B cell (primary cell): ENCODE measurements at regions not wholly inside any gene's neighbourhood (a gene's known extent, or its start where the extent isn't known, plus 50 kb on each side); places are given as distances from the start of the nearest gene placed in this dataset. TPM values are rescaled to one million over a fixed set of nuclear protein-coding genes. Genes with fewer than 3 reads are reported as not detected.

Experiments
- ATAC-seq: fragments of 200-7000 bp; cut with Tn5 transposase; one replicate; pipeline ENCODE4 v1.10.0; 2021; ENCODE audit warnings: low read depth, mild to moderate bottlenecking, moderate number of reproducible peaks, moderate library complexity
- CTCF ChIA-PET: fragments of 350-600 bp; sonication (Branson Sonifier 250); formaldehyde crosslinking; loops from one replicate; lab custom pipeline; 2021; ENCODE audit warnings: antibody characterized with exemption, inconsistent platforms; lab: Charles Lee
- POLR2A ChIA-PET: fragments of 350-600 bp; sonication (Branson Sonifier 250); formaldehyde crosslinking; loops from one replicate; lab custom pipeline; 2021; ENCODE audit warnings: antibody characterized with exemption; lab: Charles Lee
- DNase-seq: peaks from one replicate; pipeline ENCODE4 v3.0.0; 2013
- H2AFZ ChIP-seq: 2 replicates; pipeline ENCODE4 v1.6.1; 2012; ENCODE audit warnings: mild to moderate bottlenecking, low read depth, low read length; ENCODE audit not compliant: insufficient read depth, poor library complexity, severe bottlenecking
- H3K27ac ChIP-seq, 2 donors: 1 replicate in 1 of 2; 2 replicates in 1 of 2; pipeline ENCODE4 v1.5.1; 2012 to 2013; ENCODE audit warnings: low read length in 2 of 2, mild to moderate bottlenecking in 2 of 2, moderate library complexity in 1 of 2
- H3K27me3 ChIP-seq, 4 experiments: fragments of 200-600 bp in 1 of 4; sonication (generic) in 1 of 4; replicated peaks in 1 of 4; 1 replicate in 2 of 4; 2 replicates in 2 of 4; pipeline versions ENCODE4 v1.6.1 to v1.7.0; 2013 to 2016; ENCODE audit warnings: low read length in 3 of 4, mild to moderate bottlenecking in 2 of 4, mixed read lengths in 1 of 4, moderate library complexity in 1 of 4; ENCODE audit not compliant: insufficient read depth in 4 of 4, control insufficient read depth in 3 of 4; ENCODE audit errors: control extremely low read depth in 1 of 4
- H3K36me3 ChIP-seq, 2 experiments: replicated peaks in 1 of 2; 1 replicate in 1 of 2; 2 replicates in 1 of 2; pipeline versions ENCODE4 v1.6.1 to v1.7.1; 2013; ENCODE audit warnings: low read length in 1 of 2; ENCODE audit not compliant: insufficient read depth in 2 of 2, control insufficient read depth in 1 of 2; ENCODE audit errors: control extremely low read depth in 1 of 2, extremely low read depth in 1 of 2
- H3K4me1 ChIP-seq, 2 donors: fragments of 200-600 bp in 1 of 2; sonication (generic) in 1 of 2; 1 replicate in 1 of 2; 2 replicates in 1 of 2; pipeline versions ENCODE4 v1.5.1 to v1.6.1; 2013 to 2017; ENCODE audit warnings: low read length in 2 of 2; ENCODE audit not compliant: control insufficient read depth in 2 of 2, insufficient read depth in 2 of 2
- H3K4me2 ChIP-seq: replicated peaks from 2 replicates; pipeline ENCODE3; 2012; ENCODE audit warnings: mild to moderate bottlenecking, low read depth, low read length; ENCODE audit not compliant: poor library complexity, severe bottlenecking
- H3K4me3 ChIP-seq, 5 experiments: fragments of 200-600 bp in 1 of 5; sonication (generic) in 1 of 5; 1 replicate in 3 of 5; 2 replicates in 2 of 5; pipeline versions ENCODE4 v1.5.1 to v1.7.0; 2011 to 2016; ENCODE audit warnings: low read length in 4 of 5, mild to moderate bottlenecking in 4 of 5, low read depth in 2 of 5, control low read depth in 1 of 5, moderate library complexity in 1 of 5; ENCODE audit not compliant: insufficient read depth in 1 of 5; ENCODE audit errors: control extremely low read depth in 1 of 5, extremely low read depth in 1 of 5
- H3K79me2 ChIP-seq: fragments of 200-600 bp; sonication (generic); one replicate; pipeline ENCODE4 v1.6.0; 2016; ENCODE audit warnings: low read length; ENCODE audit not compliant: control insufficient read depth, insufficient read depth
- H3K9ac ChIP-seq: fragments of 200-600 bp; sonication (generic); 2 replicates; pipeline ENCODE4 v1.6.1; 2017; ENCODE audit warnings: mild to moderate bottlenecking, low read length, moderate library complexity
- H3K9me3 ChIP-seq, 3 donors: one replicate each; pipeline versions ENCODE4 v1.6.1 to v1.7.1; 2013; ENCODE audit warnings: low read length in 2 of 3; ENCODE audit not compliant: control insufficient read depth in 2 of 3, insufficient read depth in 1 of 3; ENCODE audit errors: control extremely low read depth in 1 of 3
- H4K20me1 ChIP-seq: 2 replicates; pipeline ENCODE4 v1.6.0; 2012; ENCODE audit warnings: mild to moderate bottlenecking, low read length; ENCODE audit not compliant: insufficient read depth, control insufficient read depth, poor library complexity, severe bottlenecking
- H3K27ac Mint-ChIP-seq: one replicate; pipeline ENCODE4 v1.8.0; 2021; ENCODE audit warnings: mixed read lengths
- H3K27me3 Mint-ChIP-seq: one replicate; pipeline ENCODE4 v1.8.0; 2021; ENCODE audit warnings: mixed read lengths
- H3K4me1 Mint-ChIP-seq: one replicate; pipeline ENCODE4 v1.8.0; 2021; ENCODE audit warnings: mixed read lengths
- H3K4me3 Mint-ChIP-seq: one replicate; pipeline ENCODE4 v1.8.0; 2021; ENCODE audit warnings: mixed read lengths
- H3K9me3 Mint-ChIP-seq: one replicate; pipeline ENCODE4 v1.8.0; 2022; ENCODE audit warnings: mixed read lengths; ENCODE audit not compliant: insufficient read depth
- CTCF ChIP-seq: fragments of 200-600 bp; IDR thresholded peaks from one replicate; pipeline ENCODE4 v1.8.0; 2022; ENCODE audit warnings: antibody characterized with exemption, mild to moderate bottlenecking
- EZH2 ChIP-seq: IDR thresholded peaks from 2 replicates; pipeline ENCODE4 v1.6.1; 2012; ENCODE audit warnings: borderline replicate concordance, low read depth, mild to moderate bottlenecking, moderate library complexity, low read length; ENCODE audit not compliant: insufficient read depth, poor library complexity, severe bottlenecking
- WGBS: methylation state at CpG from one replicate; pipeline ENCODE4 v1.1.5; 2013; ENCODE audit warnings: missing lambda C conversion rate; ENCODE audit not compliant: insufficient coverage; 5-methylcytosine and 5-hydroxymethylcytosine counted together
- intact Hi-C: fragments of 100-400 bp; cut with micrococcal nuclease; formaldehyde crosslinking; loops from one replicate; pipeline ENCODE4 v1.10.0; 2022
- small RNA-seq: library from RNA; depleted of rRNA; stranded (forward); fragments of <200 nt; gene quantifications from one replicate; pipeline ENCODE3, GENCODE V24; 2012; ENCODE audit warnings: low replicate concordance, low read depth; ENCODE audit not compliant: insufficient read length

DNA sequence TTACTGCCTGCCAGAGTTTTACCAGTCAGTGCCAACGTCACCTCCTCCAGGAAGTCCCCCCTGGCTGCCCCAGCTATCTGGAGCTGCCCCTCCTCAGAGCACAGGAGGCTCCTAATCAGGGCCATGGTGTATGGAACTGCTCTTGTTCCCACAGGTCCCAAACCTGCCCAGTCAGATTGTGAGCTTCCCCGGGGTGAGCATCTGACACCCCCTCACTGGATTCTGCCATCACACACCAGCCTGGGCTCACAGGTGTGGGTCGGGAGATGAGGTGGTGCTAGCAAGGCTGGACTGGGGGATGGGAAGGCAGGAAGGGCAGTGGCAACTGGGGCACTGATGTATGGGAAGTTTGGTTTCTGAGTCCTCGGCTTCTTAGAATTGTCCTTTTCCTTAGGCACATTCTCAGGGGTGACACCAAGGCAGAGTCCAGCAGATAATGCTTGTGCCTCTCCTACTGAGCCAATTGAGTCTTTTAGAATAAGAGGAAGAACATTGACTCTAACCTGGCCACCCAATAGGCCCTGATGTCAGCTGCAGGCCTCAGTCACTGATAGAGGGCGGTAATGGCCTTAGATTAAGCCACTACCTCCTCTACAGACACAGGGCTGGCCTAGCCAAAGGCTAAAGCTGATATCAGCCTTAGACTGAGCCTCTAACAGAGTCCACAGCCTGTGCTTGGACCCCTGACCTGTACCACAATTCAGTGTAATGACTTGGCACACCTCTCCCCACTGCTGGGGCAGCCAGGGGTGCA, 107.9 kb downstream of the WSCD1 start:
- no peaks in the 10 kb centered on the region for H3K4me1 ChIP-seq
- H3K27me3 Mint-ChIP-seq = peaks cover 21% of the 10 kb centered on the region
- no peak overlapping the region for H3K4me3 Mint-ChIP-seq
- no peak overlapping the region for H3K27ac ChIP-seq
- ATAC-seq (no peak), DNase-seq (no peak)
- no peaks in the 10 kb centered on the region for H3K36me3 ChIP-seq
- WGBS = 71% methylated on average over 3 of the region's 5 CpGs
- H2AFZ ChIP-seq = no peak overlapping the region
- H3K9ac ChIP-seq = no peak overlapping the region
- no peaks in the 10 kb centered on the region for H4K20me1 ChIP-seq
- intact Hi-C loops = no loop called here
- H3K9me3 ChIP-seq = no peaks in the 10 kb centered on the region
- no peaks in the 10 kb centered on the region for H3K79me2 ChIP-seq
- ChIA-PET POLR2A (no interaction called here), CTCF (no interaction called here)
- no peak overlapping the region for H3K4me2 ChIP-seq
- no peaks in the 10 kb centered on the region for H3K4me1 Mint-ChIP-seq
- TF ChIP-seq CTCF = no peak
- no peak for TF ChIP-seq EZH2
- peaks cover 0 to 6% (median 0%) of the 10 kb centered on the region in 4 experiments for H3K27me3 ChIP-seq
- no peak overlapping the region for H3K4me3 ChIP-seq
- H3K9me3 Mint-ChIP-seq = no peaks in the 10 kb centered on the region
- H3K27ac Mint-ChIP-seq = no peak overlapping the region

Small RNA genes in the stretch of these regions (small RNA-seq; reads per million reads assigned to genes)
- not detected for gene RNU6-1264P
